Fibroblast of skin of abdomen (primary cell): ENCODE measurements at regions not wholly inside any gene's neighbourhood (a gene's known extent, or its start where the extent isn't known, plus 50 kb on each side); places are given as distances from the start of the nearest gene placed in this dataset.
A peak's percentile ranks its signal among the peaks of the same experiment; 100 is the strongest.

Experiments used
- DNase-seq: peaks from one replicate; pipeline ENCODE4 v3.0.0-alpha.2; 2013

- DNase-seq = peak; percentile 33
Measured at GRCh38 chr10:120382360-120382759, 74.7 kb upstream of the PLPP4 start.

- no peak for DNase-seq
Measured at GRCh38 chr10:120385992-120386391, 71.0 kb upstream of the PLPP4 start.

GRCh38 chr10:120386896-120387295 lies 70.1 kb upstream of the PLPP4 start:
- DNase-seq = peak; percentile 49

GRCh38 chr10:120387326-120387725 lies 69.7 kb upstream of the PLPP4 start:
- DNase-seq = peak; percentile 87

GRCh38 chr10:120392245-120392644 lies 64.8 kb upstream of the PLPP4 start:
- DNase-seq = no peak

GRCh38 chr10:120392671-120393079 lies 64.4 kb upstream of the PLPP4 start:
- DNase-seq = no peak

- no peak for DNase-seq
Measured at GRCh38 chr10:120394446-120394845, 62.6 kb upstream of the PLPP4 start.

- DNase-seq = no peak
Measured at GRCh38 chr10:120396228-120396627, 60.8 kb upstream of the PLPP4 start.

GRCh38 chr10:120398180-120398579 lies 58.8 kb upstream of the PLPP4 start:
- DNase-seq = no peak

- DNase-seq = peak; percentile 52
Measured at GRCh38 chr10:120400601-120401000, 56.4 kb upstream of the PLPP4 start.

GRCh38 chr10:120402147-120402766 lies 54.8 kb upstream of the PLPP4 start:
- peak; percentile 44 for DNase-seq

- no peak for DNase-seq
Measured at GRCh38 chr10:120403109-120403508, 53.9 kb upstream of the PLPP4 start.

GRCh38 chr10:120406376-120406775 lies 50.7 kb upstream of the PLPP4 start:
- DNase-seq = no peak
